ENCODE measurements at regions not wholly inside any gene's neighbourhood (a gene's known extent, or its start where the extent isn't known, plus 50 kb on each side); places are given as distances from the start of the nearest gene placed in this dataset.
"Not testable (repeated sequence)": the region's sequence is repeated elsewhere in the genome, so short reads cannot be mapped to it uniquely, and the experiment has no call there.

- DNase-seq (ENCODE audit: low read depth), result no peak
Observed at GRCh38 chr3:110327870-110328269, 743.7 kb upstream of the NECTIN3 start.

GRCh38 chr3:110331562-110331961, 740.1 kb upstream of the NECTIN3 start:
- DNase-seq (ENCODE audit: low read depth), result not testable (repeated sequence)

- DNase-seq (ENCODE audit: low read depth), result no peak
Observed at GRCh38 chr3:110332629-110333028, 739.0 kb upstream of the NECTIN3 start.

DNA sequence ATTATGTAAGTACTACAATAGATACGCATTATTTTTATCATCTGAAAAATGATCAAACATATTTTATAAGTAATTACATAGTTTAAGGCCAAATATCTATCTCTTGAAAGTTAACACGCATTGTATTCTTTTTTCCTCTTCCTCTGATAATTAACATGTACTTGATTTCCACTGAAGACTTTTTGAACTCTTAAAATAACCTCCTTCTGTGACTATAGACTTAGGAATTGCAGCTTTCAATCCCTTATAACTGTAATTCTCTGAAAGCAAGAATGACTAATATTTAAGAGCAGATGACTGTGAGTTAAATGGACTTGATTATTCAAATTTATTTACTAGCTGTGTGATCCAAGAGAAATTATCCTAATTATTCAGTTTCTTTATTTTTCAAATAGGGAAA, 730.6 kb upstream of the NECTIN3 start:
- no peak for DNase-seq (ENCODE audit: low read depth)

GRCh38 chr3:110343376-110343775, 728.2 kb upstream of the NECTIN3 start:
- DNase-seq (ENCODE audit: low read depth), result no peak

- no peak for DNase-seq (ENCODE audit: low read depth)
Observed at GRCh38 chr3:110343945-110344344, 727.7 kb upstream of the NECTIN3 start.

DNA sequence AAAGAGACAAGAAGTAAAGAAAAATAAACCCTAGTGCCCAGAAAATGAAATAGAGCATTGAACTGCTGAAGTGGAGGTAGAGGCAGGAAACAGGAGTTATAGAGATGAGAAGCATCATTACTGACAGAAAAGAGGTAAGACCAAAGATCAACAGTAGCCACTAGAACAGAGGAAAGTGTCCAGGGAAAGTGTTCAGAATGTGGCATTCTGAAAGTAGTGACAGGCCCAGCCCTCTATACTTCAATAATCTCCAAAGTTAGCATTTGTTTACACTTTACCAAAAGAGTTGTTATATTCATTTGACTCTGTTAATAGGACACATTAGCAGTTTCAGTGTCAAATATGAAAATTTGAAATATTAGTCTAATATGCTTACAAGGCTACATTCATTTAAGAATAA, 727.1 kb upstream of the NECTIN3 start:
- DNase-seq (ENCODE audit: low read depth), result no peak

- no peak for DNase-seq (ENCODE audit: low read depth)
Observed at GRCh38 chr3:110344897-110345767, 726.5 kb upstream of the NECTIN3 start.

DNA sequence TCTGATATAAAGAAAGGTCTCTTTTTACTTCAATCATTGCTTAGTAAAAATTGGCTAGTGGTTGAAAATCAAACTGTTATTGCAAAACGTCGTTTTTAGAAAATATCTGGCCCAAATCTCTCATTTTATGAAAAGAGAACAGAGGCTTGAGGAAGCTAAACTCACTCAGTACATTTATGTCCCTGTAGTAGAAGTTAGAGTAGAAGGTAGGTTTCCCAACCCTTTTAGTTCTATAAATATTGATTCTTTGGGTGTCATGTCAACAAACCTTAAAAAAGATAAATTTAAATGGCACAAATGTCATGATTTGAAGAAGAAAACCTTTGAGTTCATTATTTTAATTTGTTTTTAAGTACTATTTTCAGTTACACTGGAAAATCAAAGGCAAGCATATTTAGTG, 722.3 kb upstream of the NECTIN3 start:
- no peak for DNase-seq (ENCODE audit: low read depth)

DNA sequence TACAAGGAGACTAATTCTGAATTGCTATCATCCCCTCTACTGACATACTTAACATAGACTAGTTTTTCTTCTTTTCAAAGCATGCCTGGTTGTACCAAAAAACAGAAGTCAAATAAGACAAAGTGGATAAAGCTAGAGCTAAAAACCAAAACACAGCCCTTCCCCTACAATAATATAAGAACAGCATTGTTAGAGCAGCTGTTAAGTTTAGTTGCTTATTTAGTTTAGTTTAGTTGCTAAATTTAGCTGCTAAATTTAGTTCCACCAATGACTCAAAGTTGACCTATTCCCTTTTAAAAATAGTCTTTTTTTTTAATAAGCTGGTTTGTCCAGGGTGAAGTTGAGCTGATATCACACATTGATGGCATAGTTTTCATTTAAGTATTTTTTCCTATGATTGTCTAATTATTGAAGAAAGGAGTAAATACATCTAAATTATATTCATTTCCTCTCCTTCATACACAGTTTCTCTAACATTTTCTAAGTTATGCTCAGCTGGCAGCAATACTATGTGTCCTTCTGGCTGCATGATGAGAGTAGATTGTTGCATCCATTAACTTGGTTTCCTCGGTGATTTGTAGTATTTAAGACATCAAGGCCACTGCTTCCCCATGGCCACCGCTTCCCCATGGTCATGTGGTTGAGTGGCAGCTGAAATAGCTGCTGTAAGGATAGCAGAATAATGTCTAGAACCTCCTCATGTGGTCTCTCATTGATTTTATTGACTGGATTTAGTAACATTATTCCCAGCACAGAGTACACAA, 718.6 kb upstream of the NECTIN3 start:
- DNase-seq (ENCODE audit: low read depth), result no peak

DNA sequence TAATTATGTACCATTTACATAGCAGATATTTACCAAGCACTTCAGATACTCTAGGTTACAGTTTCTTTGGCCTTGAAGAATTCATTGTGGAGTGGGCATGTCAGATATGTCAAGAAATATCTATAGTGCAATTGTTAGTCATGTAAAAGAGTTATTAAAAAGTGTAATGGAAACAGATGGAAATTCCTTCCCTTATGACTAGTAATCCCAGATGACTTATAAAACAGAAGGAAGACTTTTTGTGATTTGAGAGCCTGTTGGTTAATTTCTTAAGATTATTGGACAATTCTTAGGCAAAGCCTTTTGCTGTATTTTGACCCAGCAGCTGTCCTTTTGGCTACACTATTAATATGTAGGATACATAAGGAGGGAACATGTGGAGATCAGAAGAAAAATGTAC, 708.9 kb upstream of the NECTIN3 start:
- peak; percentile 14 for DNase-seq (ENCODE audit: low read depth)

- DNase-seq (ENCODE audit: low read depth), result not testable (repeated sequence)
Observed at GRCh38 chr3:110367289-110367688, 704.3 kb upstream of the NECTIN3 start.

- DNase-seq (ENCODE audit: low read depth), result no peak
Observed at GRCh38 chr3:110375751-110376518, 695.7 kb upstream of the NECTIN3 start.

- no peak for DNase-seq (ENCODE audit: low read depth)
Observed at GRCh38 chr3:110378481-110378880, 693.1 kb upstream of the NECTIN3 start.

DNA sequence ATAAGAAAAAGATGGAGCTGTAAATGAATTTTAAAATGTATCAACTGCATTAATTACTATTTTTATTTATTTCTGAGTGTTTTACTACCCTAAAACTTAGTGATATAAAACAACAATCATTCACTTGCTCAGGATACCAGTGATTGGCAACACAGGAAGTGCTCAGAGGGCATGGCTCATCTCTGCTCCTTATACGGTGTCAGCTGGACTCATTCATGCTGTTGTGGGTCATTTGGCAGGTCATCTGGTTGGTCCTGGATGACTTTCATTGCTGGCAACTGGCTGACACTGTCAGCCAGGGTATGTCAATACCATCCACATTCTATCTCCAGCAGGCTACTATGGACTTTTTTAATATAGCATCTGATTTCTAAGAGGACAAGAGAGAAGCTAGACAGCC, 689.6 kb upstream of the NECTIN3 start:
- no peak for DNase-seq (ENCODE audit: low read depth)

- DNase-seq (ENCODE audit: low read depth), result no peak
Observed at GRCh38 chr3:110383356-110383755, 688.3 kb upstream of the NECTIN3 start.

- DNase-seq (ENCODE audit: low read depth), result peak; percentile 36
Observed at GRCh38 chr3:110384601-110385000, 687.0 kb upstream of the NECTIN3 start.

- DNase-seq (ENCODE audit: low read depth), result no peak
Observed at GRCh38 chr3:110389005-110389404, 682.6 kb upstream of the NECTIN3 start.

DNA sequence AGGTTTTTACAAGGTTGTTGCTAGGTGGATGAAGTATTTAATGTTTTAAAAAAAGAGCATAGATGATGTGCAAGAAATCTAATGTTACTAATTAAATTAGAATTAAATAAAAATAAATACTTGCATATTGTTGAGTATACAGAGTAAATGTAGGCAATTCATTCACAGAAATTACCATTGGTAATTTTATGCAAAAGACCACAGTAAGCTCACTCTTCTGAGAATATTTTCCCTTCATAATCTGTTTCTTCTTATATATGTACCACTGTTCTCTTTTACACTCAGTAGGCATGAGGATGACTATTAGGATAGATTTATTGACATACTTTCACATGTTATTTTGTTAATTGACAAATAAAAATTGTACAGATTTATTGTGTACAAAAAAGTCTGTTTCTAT, 681.2 kb upstream of the NECTIN3 start:
- no peak for DNase-seq (ENCODE audit: low read depth)

DNA sequence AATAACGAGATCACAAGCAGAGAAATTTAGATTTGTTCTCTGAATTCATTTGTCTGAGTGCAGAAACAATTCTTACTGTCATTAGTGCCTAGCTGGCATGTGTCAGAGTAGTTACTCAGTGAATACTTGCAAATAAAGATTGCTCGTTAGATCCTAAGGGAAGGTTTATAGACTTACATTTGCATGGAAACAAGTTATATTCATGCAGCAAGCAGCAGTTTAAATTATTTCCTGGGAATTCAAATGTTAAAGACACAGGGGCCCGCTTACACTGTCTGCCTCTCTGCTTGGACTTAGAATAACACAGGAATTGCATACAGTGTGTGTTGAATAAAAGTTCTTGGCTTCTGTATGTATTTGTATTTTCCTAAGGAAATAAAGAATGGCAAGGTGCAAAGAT, 680.6 kb upstream of the NECTIN3 start:
- DNase-seq (ENCODE audit: low read depth), result no peak

GRCh38 chr3:110391640-110392395, 679.8 kb upstream of the NECTIN3 start:
- DNase-seq (ENCODE audit: low read depth), result no peak

DNA sequence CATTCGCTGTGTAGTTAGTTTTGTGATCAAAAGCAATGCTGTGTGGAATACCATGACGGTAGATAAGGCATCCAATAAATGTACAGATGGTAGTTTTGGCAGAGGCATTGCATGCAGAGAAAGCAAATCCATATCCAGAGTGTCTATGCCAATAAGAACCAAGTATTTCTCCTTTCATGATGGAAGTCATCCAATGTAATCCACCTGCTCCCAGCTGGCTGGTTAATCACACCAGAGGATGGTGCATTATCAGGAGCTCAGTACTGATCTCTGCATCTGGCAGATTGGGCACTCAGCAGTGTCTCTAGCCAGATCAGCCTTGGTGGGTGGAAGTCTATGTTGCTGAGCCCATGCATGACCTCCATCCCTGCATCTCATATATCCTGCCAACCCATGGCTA, 677.7 kb upstream of the NECTIN3 start:
- no peak for DNase-seq (ENCODE audit: low read depth)
